ENCODE measurements at regions not wholly inside any gene's neighbourhood (a gene's known extent, or its start where the extent isn't known, plus 50 kb on each side); places are given as distances from the start of the nearest gene placed in this dataset.

GRCh38 chr18:30915336-30915988, 127.1 kb downstream of the DSC3 start:
- Histone ChIP-seq H3K4me1 (ENCODE audit: control insufficient read depth in 2 of 3, insufficient read depth in 2 of 3, low read depth in 1 of 3, low read length in 3 of 3) (no peaks in the 10 kb centered on the region), H3K9me3 (ENCODE audit: control insufficient read depth in 2 of 3, insufficient read depth in 1 of 3, low read length in 3 of 3) (peaks cover 0 to 3% (median 0%) of the 10 kb centered on the region in 3 donors), H3K36me3 (ENCODE audit: control insufficient read depth in 2 of 3, insufficient read depth in 3 of 3, low read length in 3 of 3) (no peaks in the 10 kb centered on the region), H3K27ac (ENCODE audit: low read depth in 2 of 2, low read length in 2 of 2) (no peak overlapping the region), H3K9ac (ENCODE audit: low read length in 3 of 3) (no peak overlapping the region), H3K4me3 (ENCODE audit: low read length in 3 of 3) (no peak overlapping the region), H3K27me3 (ENCODE audit: control insufficient read depth, insufficient read depth, low read length) (no peaks in the 10 kb centered on the region)
- DNase-seq: no peak
- TF ChIP-seq CTCF (IDR thresholded peaks at IDR 0.05; ENCODE audit: borderline replicate concordance, extremely low read depth, insufficient read depth): no peak
- intact Hi-C loops (cut with DNase I): no loop called here
- FAIRE-seq: no peak

- Histone ChIP-seq H3K36me3 (ENCODE audit: control insufficient read depth in 2 of 3, insufficient read depth in 3 of 3, low read length in 3 of 3) (no peaks in the 10 kb centered on the region), H3K27ac (ENCODE audit: low read depth in 2 of 2, low read length in 2 of 2) (no peak overlapping the region), H3K9ac (ENCODE audit: low read length in 3 of 3) (no peak overlapping the region), H3K27me3 (ENCODE audit: control insufficient read depth, insufficient read depth, low read length) (no peaks in the 10 kb centered on the region), H3K9me3 (ENCODE audit: control insufficient read depth in 2 of 3, insufficient read depth in 1 of 3, low read length in 3 of 3) (peaks cover 0 to 3% (median 0%) of the 10 kb centered on the region in 3 donors), H3K4me1 (ENCODE audit: control insufficient read depth in 2 of 3, insufficient read depth in 2 of 3, low read depth in 1 of 3, low read length in 3 of 3) (no peaks in the 10 kb centered on the region), H3K4me3 (ENCODE audit: low read length in 3 of 3) (no peak overlapping the region)
- no peak for TF ChIP-seq CTCF (IDR thresholded peaks at IDR 0.05; ENCODE audit: borderline replicate concordance, extremely low read depth, insufficient read depth)
- intact Hi-C loops (cut with DNase I): no loop called here
- FAIRE-seq (no peak), DNase-seq (no peak)
These were observed 134.2 kb downstream of the DSC3 start for GRCh38 chr18:30908381-30908780.

GRCh38 chr18:30903566-30903965, 139.0 kb downstream of the DSC3 start:
- FAIRE-seq: no peak
- intact Hi-C loops (cut with DNase I): no loop called here

More at GRCh38 chr18:30903566-30903965, 139.0 kb downstream of the DSC3 start:
- Histone ChIP-seq H3K27me3 (ENCODE audit: control insufficient read depth, insufficient read depth, low read length) (no peaks in the 10 kb centered on the region), H3K9ac (ENCODE audit: low read length in 3 of 3) (no peak overlapping the region), H3K4me3 (ENCODE audit: low read length in 3 of 3) (no peak overlapping the region), H3K4me1 (ENCODE audit: control insufficient read depth in 2 of 3, insufficient read depth in 2 of 3, low read depth in 1 of 3, low read length in 3 of 3) (no peaks in the 10 kb centered on the region), H3K9me3 (ENCODE audit: control insufficient read depth in 2 of 3, insufficient read depth in 1 of 3, low read length in 3 of 3) (no peaks in the 10 kb centered on the region), H3K27ac (ENCODE audit: low read depth in 2 of 2, low read length in 2 of 2) (no peak overlapping the region), H3K36me3 (ENCODE audit: control insufficient read depth in 2 of 3, insufficient read depth in 3 of 3, low read length in 3 of 3) (no peaks in the 10 kb centered on the region)
- TF ChIP-seq CTCF (IDR thresholded peaks at IDR 0.05; ENCODE audit: borderline replicate concordance, extremely low read depth, insufficient read depth): no peak
- DNase-seq: no peak
